Esophagus muscularis mucosa (tissue), 4 donors: ENCODE measurements at regions not wholly inside any gene's neighbourhood (a gene's known extent, or its start where the extent isn't known, plus 50 kb on each side); places are given as distances from the start of the nearest gene placed in this dataset.

ENCODE experiments used
- EP300 ChIP-seq: sonication (generic); formaldehyde crosslinking; IDR thresholded peaks from one replicate; pipeline ENCODE4 v1.6.1; 2017; ENCODE audit warnings: antibody characterized with exemption
- POLR2AphosphoS5 ChIP-seq, 2 donors: sonication (generic); formaldehyde crosslinking; IDR thresholded peaks; one replicate each; pipeline ENCODE4 v1.6.1; 2017; ENCODE audit warnings: antibody characterized with exemption in 2 of 2
- TF ChIP-seq, protein P1 (sequence below), 3 experiments: fragments of 200-600 bp in 2 of 3; fragments of 450-650 bp in 1 of 3; sonication (generic) in 2 of 3; IDR thresholded peaks; one replicate each; pipeline ENCODE4 v1.5.1; 2017 to 2019; ENCODE audit warnings: antibody characterized with exemption in 3 of 3, mild to moderate bottlenecking in 2 of 3, moderate library complexity in 1 of 3

- TF ChIP-seq, protein P1, sequence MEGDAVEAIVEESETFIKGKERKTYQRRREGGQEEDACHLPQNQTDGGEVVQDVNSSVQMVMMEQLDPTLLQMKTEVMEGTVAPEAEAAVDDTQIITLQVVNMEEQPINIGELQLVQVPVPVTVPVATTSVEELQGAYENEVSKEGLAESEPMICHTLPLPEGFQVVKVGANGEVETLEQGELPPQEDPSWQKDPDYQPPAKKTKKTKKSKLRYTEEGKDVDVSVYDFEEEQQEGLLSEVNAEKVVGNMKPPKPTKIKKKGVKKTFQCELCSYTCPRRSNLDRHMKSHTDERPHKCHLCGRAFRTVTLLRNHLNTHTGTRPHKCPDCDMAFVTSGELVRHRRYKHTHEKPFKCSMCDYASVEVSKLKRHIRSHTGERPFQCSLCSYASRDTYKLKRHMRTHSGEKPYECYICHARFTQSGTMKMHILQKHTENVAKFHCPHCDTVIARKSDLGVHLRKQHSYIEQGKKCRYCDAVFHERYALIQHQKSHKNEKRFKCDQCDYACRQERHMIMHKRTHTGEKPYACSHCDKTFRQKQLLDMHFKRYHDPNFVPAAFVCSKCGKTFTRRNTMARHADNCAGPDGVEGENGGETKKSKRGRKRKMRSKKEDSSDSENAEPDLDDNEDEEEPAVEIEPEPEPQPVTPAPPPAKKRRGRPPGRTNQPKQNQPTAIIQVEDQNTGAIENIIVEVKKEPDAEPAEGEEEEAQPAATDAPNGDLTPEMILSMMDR (IDR thresholded peaks at IDR 0.05) = no peak
- no peak for TF ChIP-seq EP300
- TF ChIP-seq POLR2AphosphoS5 (IDR thresholded peaks at IDR 0.05) = no peak
These were observed 59.4 kb upstream of the CD83 start for GRCh38 chr6:14058029-14058695.
